ENCODE measurements at regions not wholly inside any gene's neighbourhood (a gene's known extent, or its start where the extent isn't known, plus 50 kb on each side); places are given as distances from the start of the nearest gene placed in this dataset.

DNA sequence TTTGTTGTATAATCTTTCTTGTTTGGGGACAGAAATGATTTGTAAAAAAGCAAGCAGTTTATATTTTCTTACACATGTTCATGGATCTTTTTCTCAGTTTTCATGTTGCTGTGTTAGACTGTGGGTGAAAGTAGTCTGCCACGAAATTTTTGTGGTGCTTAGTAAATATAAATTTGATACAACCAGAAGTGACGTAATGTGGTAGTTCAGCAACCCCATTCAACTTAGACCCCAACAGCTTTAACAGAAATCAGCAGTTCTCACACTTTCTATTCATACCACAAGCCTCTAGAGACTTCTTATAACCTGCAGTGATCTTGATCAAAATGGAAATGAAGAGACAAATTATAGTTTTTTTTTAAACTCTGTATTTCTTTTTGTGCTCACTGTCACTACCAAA lies 120.2 kb upstream of the IGSF10 start:
- TF ChIP-seq CTCF (conservative IDR thresholded peaks at IDR 0.05) (no peak), EZH2 (IDR thresholded peaks at IDR 0.05; ENCODE audit: low read depth) (no peak)

All from PC-9 (cell line).